OCI-LY7 (cell line): ENCODE measurements at regions not wholly inside any gene's neighbourhood (a gene's known extent, or its start where the extent isn't known, plus 50 kb on each side); places are given as distances from the start of the nearest gene placed in this dataset.

Source experiments
- BruUV-seq: library from RNA; stranded (reverse); fragments of 400-500 nt; replicated peaks from 2 replicates; lab custom pipeline; 2021; lab: Mats Ljungman, UMichigan
- CTCF ChIA-PET: fragments of 300-600 bp; sonication (Branson Sonifier 250); formaldehyde crosslinking; loops from one replicate; lab custom pipeline; 2022; ENCODE audit warnings: antibody characterized with exemption; ENCODE audit not compliant: unreplicated experiment; lab: Charles Lee
- POLR2A ChIA-PET: fragments of 300-600 bp; sonication (Branson Sonifier 250); formaldehyde crosslinking; loops from one replicate; lab custom pipeline; 2022; ENCODE audit warnings: antibody characterized with exemption; lab: Charles Lee
- DNase-seq: peaks from one replicate; pipeline ENCODE4 v3.0.0-alpha.2; 2015; ENCODE audit warnings: low spot score
- H2AFZ ChIP-seq: fragments of 200-600 bp; sonication (generic), shearing (Covaris generic); 2 replicates; pipeline ENCODE4 v1.6.1; 2014; ENCODE audit warnings: mild to moderate bottlenecking, antibody characterized with exemption, low read length, moderate library complexity
- H3K27ac ChIP-seq: fragments of 200-600 bp; sonication (generic); 2 replicates; pipeline ENCODE4 v1.5.1; 2014; ENCODE audit warnings: mixed run types, low read depth, mild to moderate bottlenecking, moderate library complexity, low read length, inconsistent platforms; ENCODE audit not compliant: poor library complexity, severe bottlenecking
- H3K36me3 ChIP-seq: fragments of 200-600 bp; sonication (generic); 2 replicates; pipeline ENCODE4 v1.6.1; 2014; ENCODE audit warnings: mild to moderate bottlenecking, antibody characterized with exemption, low read length, moderate library complexity, mixed read lengths; ENCODE audit not compliant: insufficient read depth
- H3K4me1 ChIP-seq: fragments of 200-600 bp; sonication (generic); 2 replicates; pipeline ENCODE4 v1.5.1; 2014; ENCODE audit warnings: mild to moderate bottlenecking, low read length; ENCODE audit not compliant: insufficient read depth, poor library complexity, severe bottlenecking
- H3K4me2 ChIP-seq: fragments of 200-600 bp; sonication (generic); 2 replicates; pipeline ENCODE4 v1.6.1; 2014; ENCODE audit warnings: mild to moderate bottlenecking, low read length
- H3K4me3 ChIP-seq: fragments of 200-600 bp; sonication (generic); 2 replicates; pipeline ENCODE4 v1.5.1; 2014; ENCODE audit warnings: mild to moderate bottlenecking, low read depth, low read length; ENCODE audit not compliant: poor library complexity, severe bottlenecking
- H3K79me2 ChIP-seq: fragments of 200-600 bp; sonication (generic); 2 replicates; pipeline ENCODE4 v1.6.1; 2016; ENCODE audit warnings: low read depth, mild to moderate bottlenecking, low read length, moderate library complexity, mixed read lengths; ENCODE audit not compliant: insufficient read depth
- H3K9me2 ChIP-seq: fragments of 200-600 bp; sonication (generic); 2 replicates; pipeline ENCODE4 v1.6.1; 2016; ENCODE audit warnings: mild to moderate bottlenecking, low read length, mixed read lengths; ENCODE audit not compliant: insufficient read depth
- H3K9me3 ChIP-seq: fragments of 200-600 bp; sonication (generic); 2 replicates; pipeline ENCODE4 v1.6.1; 2014; ENCODE audit warnings: mild to moderate bottlenecking, mixed run types, low read length, mixed read lengths
- H4K20me1 ChIP-seq: fragments of 200-600 bp; sonication (generic); 2 replicates; pipeline ENCODE4 v1.6.1; 2014; ENCODE audit warnings: mild to moderate bottlenecking, antibody characterized with exemption, low read length, moderate library complexity, mixed read lengths; ENCODE audit not compliant: insufficient read depth
- CTCF ChIP-seq: fragments of 200-600 bp; sonication (generic); conservative IDR thresholded peaks from 2 replicates; pipeline ENCODE4 v1.5.1; 2014; ENCODE audit warnings: mild to moderate bottlenecking, antibody characterized with exemption, low read length, moderate library complexity, mixed read lengths
- EZH2phosphoT487 ChIP-seq: fragments of 200-600 bp; sonication (generic); IDR thresholded peaks from 2 replicates; pipeline ENCODE4 v1.6.1; 2018; ENCODE audit warnings: low read depth, borderline replicate concordance, mild to moderate bottlenecking, mixed run types, antibody characterized with exemption, low read length, moderate library complexity, mixed read lengths
- intact Hi-C: fragments of 100-400 bp; cut with micrococcal nuclease; formaldehyde crosslinking; loops from one replicate; pipeline ENCODE4 v1.10.0; 2022; ENCODE audit not compliant: unreplicated experiment

- H2AFZ ChIP-seq, result no peak overlapping the region
- H3K27ac ChIP-seq, result no peak overlapping the region
- H3K4me2 ChIP-seq, result no peak overlapping the region
- no peak for TF ChIP-seq EZH2phosphoT487
- TF ChIP-seq CTCF, result no peak
- H3K4me1 ChIP-seq, result no peaks in the 10 kb centered on the region
- H3K79me2 ChIP-seq, result no peaks in the 10 kb centered on the region
- intact Hi-C loops, result no loop called here
- no peaks in the 10 kb centered on the region for H4K20me1 ChIP-seq
- no peaks in the 10 kb centered on the region for H3K9me2 ChIP-seq
- no peaks in the 10 kb centered on the region for H3K36me3 ChIP-seq
- CTCF ChIA-PET, result no interaction called here
- no peak for DNase-seq
- no TSS peak for BruUV-seq
- POLR2A ChIA-PET, result no interaction called here
- no peak overlapping the region for H3K4me3 ChIP-seq
- no peaks in the 10 kb centered on the region for H3K9me3 ChIP-seq
Observed at GRCh38 chr6:67292169-67292568, 1342.9 kb upstream of the ADGRB3 start.

GRCh38 chr6:67287566-67287965 is 1347.5 kb upstream of the ADGRB3 start:
- TF ChIP-seq CTCF (no peak), EZH2phosphoT487 (no peak)
- no peaks in the 10 kb centered on the region for H3K9me3 ChIP-seq
- H3K4me3 ChIP-seq, result no peak overlapping the region
- no peak overlapping the region for H2AFZ ChIP-seq
- ChIA-PET POLR2A (no interaction called here), CTCF (no interaction called here)
- no peak overlapping the region for H3K27ac ChIP-seq
- H3K4me1 ChIP-seq, result no peaks in the 10 kb centered on the region
- no peaks in the 10 kb centered on the region for H3K9me2 ChIP-seq
- no TSS peak for BruUV-seq
- H3K79me2 ChIP-seq, result no peaks in the 10 kb centered on the region
- H3K4me2 ChIP-seq, result no peak overlapping the region
- intact Hi-C loops, result no loop called here
- H3K36me3 ChIP-seq, result no peaks in the 10 kb centered on the region
- DNase-seq, result no peak
- H4K20me1 ChIP-seq, result no peaks in the 10 kb centered on the region

- Histone ChIP-seq H3K79me2 (no peaks in the 10 kb centered on the region), H3K4me3 (no peak overlapping the region), H3K27ac (no peak overlapping the region), H3K36me3 (no peaks in the 10 kb centered on the region), H4K20me1 (no peaks in the 10 kb centered on the region), H3K4me2 (no peak overlapping the region), H2AFZ (no peak overlapping the region), H3K9me3 (no peaks in the 10 kb centered on the region), H3K9me2 (no peaks in the 10 kb centered on the region), H3K4me1 (no peaks in the 10 kb centered on the region)
- ChIA-PET POLR2A (no interaction called here), CTCF (no interaction called here)
- BruUV-seq, result no TSS peak
- no peak for TF ChIP-seq CTCF
- no peak for TF ChIP-seq EZH2phosphoT487
- no peak for DNase-seq
- intact Hi-C loops, result no loop called here
Observed at GRCh38 chr6:67285770-67286495, 1349.1 kb upstream of the ADGRB3 start.
